GM23338 (cell line): ENCODE measurements at regions not wholly inside any gene's neighbourhood (a gene's known extent, or its start where the extent isn't known, plus 50 kb on each side); places are given as distances from the start of the nearest gene placed in this dataset.

ENCODE experiments used
- ATAC-seq: fragments of 200-7000 bp; cut with Tn5 transposase; 3 replicates; pipeline ENCODE4 v1.9.1; 2020
- DNase-seq: peaks from one replicate; pipeline ENCODE4 v3.0.0-alpha.2; 2015; ENCODE audit warnings: low spot score
- H2AFZ ChIP-seq: fragments of 200-600 bp; sonication (generic); 2 replicates; pipeline ENCODE4 v1.8.0; 2016; ENCODE audit warnings: antibody characterized with exemption, mild to moderate bottlenecking, moderate library complexity
- H3F3A ChIP-seq: fragments of 200-600 bp; sonication (generic); replicated peaks from 2 replicates; pipeline ENCODE4 v1.8.0; 2017; ENCODE audit warnings: antibody characterized with exemption, mixed run types, low read depth
- H3K27ac ChIP-seq: fragments of 200-600 bp; sonication (generic); 2 replicates; pipeline ENCODE4 v1.6.1; 2016; ENCODE audit warnings: low read depth
- H3K27me3 ChIP-seq: fragments of 200-600 bp; sonication (generic); 2 replicates; pipeline ENCODE4 v1.8.0; 2016; ENCODE audit warnings: mild to moderate bottlenecking, mixed run types, moderate library complexity; ENCODE audit not compliant: insufficient read depth
- H3K36me3 ChIP-seq: fragments of 200-600 bp; sonication (generic); 2 replicates; pipeline ENCODE4 v1.8.0; 2016; ENCODE audit warnings: mild to moderate bottlenecking; ENCODE audit not compliant: insufficient read depth
- H3K4me1 ChIP-seq: fragments of 200-600 bp; sonication (generic); 2 replicates; pipeline ENCODE4 v1.8.0; 2016; ENCODE audit warnings: mild to moderate bottlenecking, moderate library complexity; ENCODE audit not compliant: insufficient read depth
- H3K4me2 ChIP-seq: fragments of 200-600 bp; sonication (generic); 2 replicates; pipeline ENCODE4 v1.7.1; 2017; ENCODE audit warnings: mixed run types
- H3K4me3 ChIP-seq: fragments of 200-600 bp; sonication (generic); 2 replicates; pipeline ENCODE4 v1.6.1; 2016; ENCODE audit warnings: mixed run types
- H3K79me2 ChIP-seq: fragments of 200-600 bp; sonication (generic); replicated peaks from 2 replicates; pipeline ENCODE4 v1.8.0; 2017; ENCODE audit warnings: mild to moderate bottlenecking; ENCODE audit not compliant: insufficient read depth
- H3K9me2 ChIP-seq: fragments of 200-600 bp; sonication (generic); 2 replicates; pipeline ENCODE4 v1.8.0; 2017; ENCODE audit not compliant: insufficient read depth
- H4K20me1 ChIP-seq: fragments of 200-600 bp; sonication (generic); replicated peaks from 2 replicates; pipeline ENCODE4 v1.8.0; 2017; ENCODE audit warnings: mild to moderate bottlenecking; ENCODE audit not compliant: insufficient read depth
- H3K27ac Mint-ChIP-seq: 2 replicates; pipeline ENCODE4 v1.8.0; 2020; ENCODE audit warnings: inconsistent platforms, mild to moderate bottlenecking, moderate library complexity, mixed read lengths
- H3K27me3 Mint-ChIP-seq: 3 replicates; pipeline ENCODE4 v1.8.0; 2022; ENCODE audit warnings: low read depth, mild to moderate bottlenecking, moderate library complexity, mixed read lengths, inconsistent platforms; ENCODE audit not compliant: insufficient read depth, poor library complexity
- H3K36me3 Mint-ChIP-seq: 3 replicates; pipeline ENCODE4 v1.8.0; 2021; ENCODE audit warnings: low read depth, mild to moderate bottlenecking, inconsistent platforms, moderate library complexity, mixed read lengths
- H3K4me1 Mint-ChIP-seq: 3 replicates; pipeline ENCODE4 v1.8.0; 2020; ENCODE audit warnings: mild to moderate bottlenecking, inconsistent platforms, mixed read lengths
- H3K4me3 Mint-ChIP-seq: 3 replicates; pipeline ENCODE4 v1.8.0; 2021; ENCODE audit warnings: moderate library complexity, mild to moderate bottlenecking, inconsistent platforms, mixed read lengths
- H3K9me3 Mint-ChIP-seq: 3 replicates; pipeline ENCODE4 v1.8.0; 2020; ENCODE audit warnings: moderate library complexity, mild to moderate bottlenecking, inconsistent platforms, mixed read lengths
- ETS1 ChIP-seq: IDR thresholded peaks from 2 replicates; pipeline ENCODE4 v1.6.1; 2016; ENCODE audit warnings: antibody characterized with exemption
- EZH2 ChIP-seq: fragments of 200-600 bp; sonication (generic); IDR thresholded peaks from one replicate; pipeline ENCODE4 v1.8.0; 2017; ENCODE audit warnings: antibody characterized with exemption, mild to moderate bottlenecking, low read depth; ENCODE audit not compliant: unreplicated experiment
- EZH2phosphoT487 ChIP-seq: fragments of 200-600 bp; sonication (generic); IDR thresholded peaks from one replicate; pipeline ENCODE4 v1.8.1; 2018; ENCODE audit warnings: antibody characterized with exemption; ENCODE audit not compliant: unreplicated experiment
- JUNB ChIP-seq: IDR thresholded peaks from one replicate; pipeline ENCODE4 v1.6.1; 2016; ENCODE audit warnings: antibody characterized with exemption; ENCODE audit not compliant: unreplicated experiment
- NANOG ChIP-seq: IDR thresholded peaks from 2 replicates; pipeline ENCODE4 v1.6.1; 2016; ENCODE audit warnings: antibody characterized with exemption, borderline replicate concordance
- POLR2AphosphoS5 ChIP-seq: IDR thresholded peaks from 2 replicates; pipeline ENCODE4 v1.6.1; 2016; ENCODE audit warnings: antibody characterized with exemption, low read depth
- ZNF114 ChIP-seq: fragments of 250-450 bp; sonication (Bioruptor Pico); IDR thresholded peaks from 2 replicates; pipeline ENCODE4 v1.5.0; 2020; ENCODE audit warnings: mild to moderate bottlenecking, moderate library complexity
- ZNF462 ChIP-seq: fragments of 250-450 bp; sonication (Bioruptor Pico); IDR thresholded peaks from 2 replicates; pipeline ENCODE4 v1.5.0; 2020; ENCODE audit warnings: mild to moderate bottlenecking, moderate library complexity

DNA sequence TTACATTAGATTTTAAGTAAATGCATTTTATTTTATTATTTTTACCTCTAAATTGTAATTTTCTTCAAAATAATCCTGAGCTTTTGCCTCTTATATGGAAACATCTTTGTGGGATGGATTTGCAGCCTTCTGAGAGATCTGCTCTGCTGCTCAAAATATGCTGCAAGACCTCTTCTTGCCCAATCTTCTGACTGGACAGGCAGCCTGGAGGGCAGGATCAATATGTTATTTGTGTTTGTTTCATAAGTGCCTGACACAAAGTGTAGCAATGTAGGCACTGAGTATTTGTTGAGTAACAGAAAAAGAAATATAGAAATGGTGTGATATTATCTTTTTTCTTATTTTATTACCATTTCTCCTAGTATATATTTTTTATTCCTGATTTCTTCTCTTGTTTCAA lies 1106.9 kb downstream of the TMTC2 start:
- peaks cover 26% of the 10 kb centered on the region for H3K4me1 ChIP-seq
- Mint-ChIP-seq H3K27me3 (peaks cover 2% of the 10 kb centered on the region), H3K9me3 (peaks cover 2% of the 10 kb centered on the region; the same call in 2 of the 3 replicates), H3K4me1 (peaks cover 11% of the 10 kb centered on the region), H3K4me3 (no peak overlapping the region), H3K27ac (no peak overlapping the region), H3K36me3 (peaks cover 5% of the 10 kb centered on the region; the same call in 2 of the 3 replicates)
- H3K79me2 ChIP-seq = no peaks in the 10 kb centered on the region
- no peak overlapping the region for H2AFZ ChIP-seq
- H3K9me2 ChIP-seq = no peaks in the 10 kb centered on the region
- no peak for TF ChIP-seq EZH2phosphoT487
- TF ChIP-seq ZNF462 = no peak
- no peak for TF ChIP-seq ZNF114 (CRISPR knock-in tag)
- no peak for TF ChIP-seq NANOG
- no peak for TF ChIP-seq EZH2
- TF ChIP-seq POLR2AphosphoS5 = no peak
- TF ChIP-seq ETS1 = no peak
- no peak for TF ChIP-seq JUNB
- H3K4me3 ChIP-seq = no peak overlapping the region
- DNase-seq = no peak
- H3K27ac ChIP-seq = no peak overlapping the region
- ATAC-seq = no peak
- no peaks in the 10 kb centered on the region for H4K20me1 ChIP-seq
- no peaks in the 10 kb centered on the region for H3K36me3 ChIP-seq
- H3K27me3 ChIP-seq = no peaks in the 10 kb centered on the region
- H3F3A ChIP-seq = no peaks in the 10 kb centered on the region
- H3K4me2 ChIP-seq = no peak overlapping the region
